GM18867 (cell line): ENCODE measurements at regions not wholly inside any gene's neighbourhood (a gene's known extent, or its start where the extent isn't known, plus 50 kb on each side); places are given as distances from the start of the nearest gene placed in this dataset.
"Not testable (repeated sequence)": the region's sequence is repeated elsewhere in the genome, so short reads cannot be mapped to it uniquely, and the experiment has no call there.

Experiments
- ATAC-seq: cut with Tn5 transposase; IDR thresholded peaks from one replicate; pipeline ENCODE4 v1.9.1; 2021; ENCODE audit warnings: mild to moderate bottlenecking, moderate library complexity; ENCODE audit not compliant: unreplicated experiment

DNA sequence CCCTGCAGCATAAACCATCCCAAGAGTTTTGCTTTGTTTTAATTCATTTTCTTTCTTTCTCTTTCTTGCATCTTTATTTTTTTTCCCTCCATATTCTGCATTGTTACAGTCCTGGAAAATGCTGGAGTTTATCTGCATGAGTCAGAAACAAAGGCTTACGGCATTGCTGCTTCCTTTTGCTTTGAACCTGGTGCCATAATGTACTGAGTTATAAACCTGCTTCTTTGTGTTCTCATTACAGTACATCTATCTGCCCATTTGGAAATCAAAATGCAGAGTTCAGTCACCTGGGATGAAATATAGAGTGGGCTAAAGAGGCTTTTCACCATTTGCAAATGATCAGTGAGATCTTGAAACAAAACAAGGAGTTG, 1009.2 kb upstream of the FANCL start:
- ATAC-seq: no peak

GRCh38 chr2:59249441-59250306, 1008.5 kb upstream of the FANCL start:
- no peak for ATAC-seq

- ATAC-seq: no peak
These were observed 998.0 kb upstream of the FANCL start for GRCh38 chr2:59239146-59239545.

DNA sequence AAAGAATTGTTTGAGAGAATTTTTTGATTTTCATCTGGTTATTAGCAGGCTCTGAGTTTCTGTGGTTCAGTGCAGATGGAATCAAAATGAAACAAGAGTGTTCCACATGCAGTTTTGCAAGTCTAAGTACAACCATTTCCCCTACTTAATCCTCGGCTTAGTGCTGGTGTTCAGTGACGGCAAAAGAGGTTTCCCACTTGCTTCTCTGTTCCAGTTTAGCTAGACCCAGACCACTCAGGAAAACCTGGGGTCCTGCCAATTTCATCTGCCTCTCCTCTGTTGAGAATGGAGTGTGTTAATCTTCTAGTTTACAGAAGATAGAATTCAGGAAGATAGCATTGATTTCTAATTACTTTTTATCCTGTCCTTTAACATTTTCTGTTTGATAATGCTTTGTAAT, 996.2 kb upstream of the FANCL start:
- no peak for ATAC-seq

GRCh38 chr2:59236723-59237122, 995.6 kb upstream of the FANCL start:
- no peak for ATAC-seq

DNA sequence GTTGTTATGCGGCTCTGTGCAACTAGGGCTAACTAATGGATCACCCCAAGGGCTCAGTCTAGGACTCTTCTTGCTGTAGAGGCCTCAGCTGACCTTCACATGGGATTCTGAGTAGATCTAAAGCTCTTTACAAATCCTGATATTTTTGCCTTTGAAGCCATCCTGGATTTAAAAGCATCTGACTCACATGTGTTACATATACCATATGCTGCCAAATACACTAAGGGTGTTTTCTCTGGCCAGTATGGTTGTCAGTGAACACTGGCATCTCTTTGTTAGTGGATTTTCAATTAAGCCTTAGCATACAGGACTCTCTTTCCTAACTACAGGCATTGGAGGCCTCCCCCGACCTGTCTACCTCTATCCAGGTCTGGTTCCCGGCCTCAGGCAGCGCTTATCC, 992.8 kb upstream of the FANCL start:
- no peak for ATAC-seq

GRCh38 chr2:59233448-59233847, 992.3 kb upstream of the FANCL start:
- ATAC-seq: no peak

DNA sequence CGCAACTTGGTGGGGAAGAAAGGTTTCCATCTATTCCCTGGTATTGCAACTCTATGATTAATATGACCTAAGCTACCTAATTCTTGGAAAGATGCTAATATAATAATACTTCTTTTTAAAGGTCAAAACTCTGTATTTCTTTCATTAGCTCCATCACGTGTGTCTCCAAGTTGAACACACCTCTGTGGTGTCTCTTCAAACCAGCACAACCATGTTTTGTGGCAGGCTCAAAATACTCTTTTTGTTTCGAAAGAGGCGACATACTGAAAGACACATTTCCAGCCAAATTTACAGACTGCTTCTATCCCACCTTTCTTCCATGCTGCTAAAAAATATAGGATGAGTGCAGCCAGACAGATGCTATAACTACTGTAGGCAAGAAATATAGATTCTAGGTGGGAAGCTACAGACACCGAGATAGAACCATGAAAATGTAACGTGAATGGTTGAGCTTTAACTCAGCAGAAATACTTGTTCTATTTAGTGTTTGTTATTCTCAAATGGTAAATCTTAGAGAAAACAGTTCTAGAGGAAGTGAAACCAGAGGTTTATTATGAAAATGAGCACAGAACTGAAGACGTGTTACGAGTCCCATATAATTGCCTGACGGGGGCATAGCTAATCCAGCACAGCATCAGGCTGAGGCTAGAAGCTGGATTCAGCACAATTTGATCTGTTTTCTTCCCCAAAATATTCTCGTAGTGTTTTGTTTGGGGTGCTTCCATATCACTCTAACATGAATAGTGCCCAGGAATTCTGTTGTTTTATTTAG, 991.5 kb upstream of the FANCL start:
- ATAC-seq: peak; percentile 97

DNA sequence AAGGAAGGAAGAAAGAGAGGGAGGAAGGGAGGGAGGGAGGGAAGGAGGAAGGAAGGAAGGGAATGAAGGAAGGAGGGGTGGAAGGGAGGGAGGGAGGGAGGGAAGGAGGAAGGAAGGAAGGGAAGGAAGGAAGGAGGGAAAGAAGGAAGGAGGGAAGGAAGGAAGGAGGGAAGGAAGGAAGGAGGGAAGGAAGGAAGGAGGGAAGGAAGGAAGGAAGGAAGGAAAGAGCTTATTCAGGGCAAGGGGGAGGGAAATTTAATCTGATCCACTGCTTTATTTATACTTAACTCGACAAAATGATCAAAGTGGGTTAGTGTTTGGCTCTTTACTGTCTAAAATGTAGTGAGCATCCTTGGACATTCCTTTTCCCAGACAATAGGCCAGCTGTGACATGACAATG, 985.2 kb upstream of the FANCL start:
- not testable (repeated sequence) for ATAC-seq

GRCh38 chr2:59223742-59224141, 982.6 kb upstream of the FANCL start:
- ATAC-seq: no peak

DNA sequence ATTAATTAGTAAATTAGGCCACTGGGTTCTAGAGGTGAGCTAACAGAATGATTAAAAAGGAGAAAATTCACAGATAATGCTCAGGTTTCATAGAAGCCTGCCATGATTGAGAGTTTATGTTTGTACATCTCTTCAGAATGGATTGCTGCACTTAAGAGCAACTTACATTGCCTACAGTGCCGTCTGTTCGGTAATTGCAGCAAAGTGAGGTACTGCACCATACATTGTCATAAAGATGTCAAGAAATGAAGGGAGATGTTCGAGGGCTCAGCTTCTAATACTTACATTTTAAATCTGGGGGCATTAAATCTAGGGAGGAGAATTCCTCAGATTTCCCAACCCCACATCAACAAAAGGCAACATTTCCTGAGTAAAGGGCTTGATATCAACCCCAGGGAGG, 976.2 kb upstream of the FANCL start:
- ATAC-seq: no peak

DNA sequence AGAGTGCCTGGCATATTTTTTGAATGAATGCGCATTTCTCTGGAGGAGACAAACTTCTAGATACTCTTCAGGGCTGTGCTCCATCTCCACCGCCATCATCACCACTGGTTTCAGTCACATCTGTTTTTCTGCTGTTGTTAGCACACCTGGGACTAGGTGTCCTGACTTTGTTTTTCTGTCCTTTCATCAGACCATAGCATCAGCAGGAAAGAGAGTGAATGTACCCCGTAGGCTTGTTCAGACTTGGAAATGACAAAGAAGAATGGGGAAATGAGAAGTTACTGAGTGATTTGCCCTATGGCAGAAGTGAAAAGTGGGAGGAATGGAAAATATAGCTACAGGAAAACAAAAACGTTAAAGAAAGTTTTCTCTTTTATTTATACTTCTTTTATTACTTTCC, 965.2 kb upstream of the FANCL start:
- no peak for ATAC-seq

- no peak for ATAC-seq
These were observed 962.9 kb upstream of the FANCL start for GRCh38 chr2:59204040-59204439.

GRCh38 chr2:59196491-59196890, 955.4 kb upstream of the FANCL start:
- ATAC-seq: no peak

- ATAC-seq: no peak
These were observed 954.7 kb upstream of the FANCL start for GRCh38 chr2:59195851-59196250.

- ATAC-seq: no peak
These were observed 950.7 kb upstream of the FANCL start for GRCh38 chr2:59191781-59192180.

DNA sequence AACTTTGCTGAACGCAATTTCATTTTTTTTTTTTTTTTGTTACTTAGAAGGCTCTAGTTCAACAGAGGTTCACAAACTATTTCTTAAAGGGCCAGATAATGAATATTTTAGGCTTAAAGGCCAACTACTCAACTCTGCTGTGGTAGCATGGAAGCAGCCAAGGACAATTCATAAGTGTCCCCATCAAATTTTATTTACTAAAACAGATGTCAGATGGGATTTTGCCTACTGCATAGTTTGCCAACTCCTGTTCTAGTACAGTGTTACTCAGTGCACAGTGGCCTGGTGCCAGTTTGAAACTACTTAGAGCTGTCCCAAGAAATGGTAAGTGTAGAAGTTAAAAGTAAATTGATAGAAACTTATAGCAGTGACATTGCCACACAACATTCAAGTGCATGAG, 949.4 kb upstream of the FANCL start:
- ATAC-seq: no peak

DNA sequence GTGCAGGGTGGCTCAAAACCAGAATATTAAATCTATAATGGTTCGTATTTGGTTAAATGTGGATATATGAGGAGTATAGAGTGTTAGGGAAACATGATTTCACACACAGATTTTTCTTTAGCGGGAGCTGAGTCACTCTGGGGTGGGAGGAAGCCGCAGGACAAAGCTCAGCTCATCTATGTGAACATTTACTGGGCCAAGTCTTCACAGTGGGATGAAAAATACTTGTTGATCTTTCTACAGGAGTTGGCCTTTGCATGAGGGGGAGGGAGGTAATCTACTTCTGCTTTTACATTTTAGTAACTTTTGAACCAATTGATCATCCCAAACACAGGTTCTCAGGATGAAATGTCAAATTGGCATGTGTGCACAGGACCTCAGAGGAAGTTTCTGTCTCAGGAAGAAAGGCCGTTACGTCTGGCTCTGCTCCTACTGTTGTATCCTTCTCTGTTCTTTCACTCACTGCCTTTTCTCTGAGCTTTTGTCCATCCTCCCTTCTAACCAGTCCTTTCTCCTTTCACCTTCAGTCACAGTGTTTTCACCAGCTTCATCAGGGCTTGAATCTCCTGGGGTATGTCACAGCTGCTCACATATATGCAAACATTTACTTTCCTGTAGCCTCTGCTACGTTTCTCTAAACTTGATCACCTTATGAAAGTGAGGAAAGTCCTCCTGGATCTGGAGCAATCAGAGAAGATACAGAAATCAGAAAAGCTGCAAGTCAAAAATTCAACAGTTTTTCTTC, 943.3 kb upstream of the FANCL start:
- ATAC-seq: no peak

- ATAC-seq: no peak
These were observed 941.9 kb upstream of the FANCL start for GRCh38 chr2:59183070-59183469.

- ATAC-seq: peak; percentile 55
These were observed 941.1 kb upstream of the FANCL start for GRCh38 chr2:59182249-59182648.

DNA sequence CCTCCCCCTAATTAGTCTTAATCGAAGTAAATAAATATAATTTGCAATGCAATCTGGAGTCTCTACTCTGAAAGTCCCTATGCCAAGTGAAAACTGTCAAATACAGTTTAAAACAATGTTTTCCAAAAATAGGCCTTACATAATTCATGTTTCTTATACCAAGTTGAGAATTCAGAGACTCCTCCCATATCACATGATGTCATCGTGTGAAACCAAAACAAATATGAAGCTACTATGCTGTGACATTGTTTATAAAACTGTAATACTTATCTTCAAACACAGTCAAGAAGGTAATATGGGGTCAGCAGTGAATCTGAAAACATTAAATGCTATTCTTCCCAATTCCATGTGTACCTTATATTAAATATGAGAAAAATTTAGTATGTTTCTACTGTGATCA, 940.2 kb upstream of the FANCL start:
- ATAC-seq: no peak

DNA sequence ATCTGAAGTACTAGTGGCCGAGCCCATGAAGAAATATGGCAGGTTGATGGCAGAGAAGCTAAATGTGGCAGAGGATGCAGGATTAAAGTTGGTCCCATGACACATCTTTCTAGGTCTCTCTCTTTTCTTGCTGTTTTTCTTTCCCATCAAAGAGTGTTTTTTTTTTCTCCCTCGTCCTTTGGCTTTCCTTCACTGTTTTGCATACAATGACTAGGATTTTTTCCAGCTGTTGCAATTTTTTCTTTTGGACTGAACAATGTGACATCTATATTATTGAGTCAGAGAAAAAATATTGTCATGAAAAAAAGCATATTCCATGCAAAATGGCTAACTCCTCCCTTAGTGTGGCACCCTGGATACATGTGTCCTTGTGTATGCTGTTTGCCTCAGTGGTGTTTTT, 939.5 kb upstream of the FANCL start:
- no peak for ATAC-seq
